SK-N-SH treated with all-trans-retinoic acid at 6 μM for 48 hours (cell line): ENCODE measurements at regions not wholly inside any gene's neighbourhood (a gene's known extent, or its start where the extent isn't known, plus 50 kb on each side); places are given as distances from the start of the nearest gene placed in this dataset.

Experiments used
- ATAC-seq: fragments of 200-7000 bp; cut with Tn5 transposase; 3 replicates; pipeline ENCODE4 v1.9.1; 2020; ENCODE audit warnings: mild to moderate bottlenecking, moderate library complexity
- ARNTL ChIP-seq: fragments of 450-650 bp; formaldehyde crosslinking; IDR thresholded peaks from 2 replicates; pipeline ENCODE4 v1.5.0; 2020; ENCODE audit warnings: low read depth, mild to moderate bottlenecking, moderate library complexity, borderline replicate concordance
- BACH2 ChIP-seq: fragments of 250-450 bp; sonication (Bioruptor Pico); IDR thresholded peaks from 2 replicates; pipeline ENCODE4 v1.9.0; 2021; ENCODE audit warnings: mild to moderate bottlenecking, borderline replicate concordance
- CREB5 ChIP-seq: fragments of 250-450 bp; sonication (Bioruptor Pico); IDR thresholded peaks from 2 replicates; pipeline ENCODE4 v1.5.1; 2020; ENCODE audit warnings: low read depth, mild to moderate bottlenecking, moderate library complexity
- CSDC2 ChIP-seq: fragments of 250-450 bp; sonication (Bioruptor Pico); IDR thresholded peaks from 2 replicates; pipeline ENCODE4 v1.5.0; 2020; ENCODE audit warnings: mild to moderate bottlenecking, moderate library complexity
- ESRRG ChIP-seq: fragments of 250-450 bp; sonication (Bioruptor Pico); IDR thresholded peaks from 2 replicates; pipeline ENCODE4 v1.6.1; 2021; ENCODE audit warnings: mild to moderate bottlenecking
- GLIS3 ChIP-seq: fragments of 250-450 bp; sonication (Bioruptor Pico); IDR thresholded peaks from 2 replicates; pipeline ENCODE4 v1.5.0; 2020; ENCODE audit warnings: mild to moderate bottlenecking, moderate library complexity
- ISL1 ChIP-seq: fragments of 250-450 bp; sonication (Bioruptor Pico); IDR thresholded peaks from 2 replicates; pipeline ENCODE4 v2.1.2; 2022; ENCODE audit warnings: mild to moderate bottlenecking, moderate library complexity
- OSR1 ChIP-seq: fragments of 250-450 bp; sonication (Bioruptor Pico); IDR thresholded peaks from 2 replicates; pipeline ENCODE4 v1.8.0; 2022; ENCODE audit warnings: moderate library complexity, mild to moderate bottlenecking, inconsistent platforms
- PATZ1 ChIP-seq: fragments of 250-450 bp; sonication (Bioruptor Pico); IDR thresholded peaks from 2 replicates; pipeline ENCODE4 v1.8.0; 2020; ENCODE audit warnings: mild to moderate bottlenecking, moderate library complexity, borderline replicate concordance
- POU6F1 ChIP-seq: fragments of 250-450 bp; sonication (Bioruptor Pico); IDR thresholded peaks from 2 replicates; pipeline ENCODE4 v1.8.0; 2021; ENCODE audit warnings: low read depth, mild to moderate bottlenecking, moderate library complexity, borderline replicate concordance
- RARB ChIP-seq: fragments of 250-450 bp; sonication (Bioruptor Pico); IDR thresholded peaks from 2 replicates; pipeline ENCODE4 v1.8.0; 2021; ENCODE audit warnings: mild to moderate bottlenecking, moderate library complexity
- SNAI2 ChIP-seq: fragments of 250-450 bp; sonication (Bioruptor Pico); IDR thresholded peaks from 2 replicates; pipeline ENCODE4 v1.5.0; 2020; ENCODE audit warnings: mild to moderate bottlenecking, moderate library complexity
- TCF4 ChIP-seq: fragments of 250-450 bp; sonication (Bioruptor Pico); IDR thresholded peaks from 2 replicates; pipeline ENCODE4 v1.8.0; 2021; ENCODE audit warnings: mild to moderate bottlenecking, moderate library complexity, borderline replicate concordance
- TSHZ2 ChIP-seq: fragments of 250-450 bp; sonication (Bioruptor Pico); IDR thresholded peaks from 2 replicates; pipeline ENCODE4 v1.5.0; 2020; ENCODE audit warnings: mild to moderate bottlenecking, moderate library complexity
- ZFP30 ChIP-seq: fragments of 450-650 bp; formaldehyde crosslinking; IDR thresholded peaks from 2 replicates; pipeline ENCODE4 v1.5.0; 2022; ENCODE audit warnings: mild to moderate bottlenecking, moderate library complexity
- ZNF565 ChIP-seq: fragments of 450-650 bp; formaldehyde crosslinking; conservative IDR thresholded peaks from 2 replicates; pipeline ENCODE4 v1.5.0; 2020; ENCODE audit warnings: low read depth, mild to moderate bottlenecking, moderate library complexity
- ZNF70 ChIP-seq: fragments of 450-650 bp; formaldehyde crosslinking; IDR thresholded peaks from 2 replicates; pipeline ENCODE4 v1.5.0; 2020; ENCODE audit warnings: mild to moderate bottlenecking, moderate library complexity
- ZNF8 ChIP-seq: fragments of 450-650 bp; formaldehyde crosslinking; IDR thresholded peaks from 2 replicates; pipeline ENCODE4 v1.5.0; 2020; ENCODE audit warnings: mild to moderate bottlenecking, moderate library complexity

- ATAC-seq: no peak
These were observed 84.5 kb downstream of the HTR5A start for GRCh38 chr7:155154586-155154985.

GRCh38 chr7:155161690-155162089 lies 91.6 kb downstream of the HTR5A start:
- ATAC-seq: no peak
- TF ChIP-seq POU6F1 (CRISPR knock-in tag): no peak
- no peak for TF ChIP-seq ARNTL
- TF ChIP-seq RARB: no peak
- no peak for TF ChIP-seq BACH2 (CRISPR knock-in tag)
- TF ChIP-seq ISL1 (CRISPR knock-in tag): no peak
- TF ChIP-seq ZFP30: no peak
- TF ChIP-seq ESRRG (CRISPR knock-in tag): no peak
- TF ChIP-seq ZNF565 (CRISPR knock-in tag): no peak
- no peak for TF ChIP-seq CSDC2 (CRISPR knock-in tag)
- TF ChIP-seq CREB5 (CRISPR knock-in tag): no peak
- TF ChIP-seq PATZ1: no peak
- no peak for TF ChIP-seq GLIS3 (CRISPR knock-in tag)

More at GRCh38 chr7:155154586-155154985, 84.5 kb downstream of the HTR5A start:
- no peak for TF ChIP-seq ARNTL
- TF ChIP-seq SNAI2 (CRISPR knock-in tag): no peak
- no peak for TF ChIP-seq OSR1
- no peak for TF ChIP-seq PATZ1
- no peak for TF ChIP-seq BACH2 (CRISPR knock-in tag)
- no peak for TF ChIP-seq ZNF8 (CRISPR knock-in tag)
- no peak for TF ChIP-seq ZNF70 (CRISPR knock-in tag)
- no peak for TF ChIP-seq RARB
- TF ChIP-seq POU6F1 (CRISPR knock-in tag): no peak
- no peak for TF ChIP-seq TSHZ2 (CRISPR knock-in tag)
- TF ChIP-seq ZFP30: no peak
- TF ChIP-seq TCF4 (CRISPR knock-in tag): no peak
- TF ChIP-seq CREB5 (CRISPR knock-in tag): no peak
- no peak for TF ChIP-seq ZNF565 (CRISPR knock-in tag)
